SK-N-SH treated with all-trans-retinoic acid at 6 μM for 48 hours (cell line): ENCODE measurements at regions not wholly inside any gene's neighbourhood (a gene's known extent, or its start where the extent isn't known, plus 50 kb on each side); places are given as distances from the start of the nearest gene placed in this dataset.

Experiments used
- ATAC-seq: fragments of 200-7000 bp; cut with Tn5 transposase; 3 replicates; pipeline ENCODE4 v1.9.1; 2020; ENCODE audit warnings: mild to moderate bottlenecking, moderate library complexity
- ARNTL ChIP-seq: fragments of 450-650 bp; formaldehyde crosslinking; IDR thresholded peaks from 2 replicates; pipeline ENCODE4 v1.5.0; 2020; ENCODE audit warnings: low read depth, mild to moderate bottlenecking, moderate library complexity, borderline replicate concordance
- BACH2 ChIP-seq: fragments of 250-450 bp; sonication (Bioruptor Pico); IDR thresholded peaks from 2 replicates; pipeline ENCODE4 v1.9.0; 2021; ENCODE audit warnings: mild to moderate bottlenecking, borderline replicate concordance
- GLIS3 ChIP-seq: fragments of 250-450 bp; sonication (Bioruptor Pico); IDR thresholded peaks from 2 replicates; pipeline ENCODE4 v1.5.0; 2020; ENCODE audit warnings: mild to moderate bottlenecking, moderate library complexity
- OSR1 ChIP-seq: fragments of 250-450 bp; sonication (Bioruptor Pico); IDR thresholded peaks from 2 replicates; pipeline ENCODE4 v1.8.0; 2022; ENCODE audit warnings: moderate library complexity, mild to moderate bottlenecking, inconsistent platforms
- PPARA ChIP-seq: fragments of 250-450 bp; sonication (Bioruptor Pico); IDR thresholded peaks from 2 replicates; pipeline ENCODE4 v1.5.0; 2020; ENCODE audit warnings: mild to moderate bottlenecking, borderline replicate concordance
- RARB ChIP-seq: fragments of 250-450 bp; sonication (Bioruptor Pico); IDR thresholded peaks from 2 replicates; pipeline ENCODE4 v1.8.0; 2021; ENCODE audit warnings: mild to moderate bottlenecking, moderate library complexity
- SNAI2 ChIP-seq: fragments of 250-450 bp; sonication (Bioruptor Pico); IDR thresholded peaks from 2 replicates; pipeline ENCODE4 v1.5.0; 2020; ENCODE audit warnings: mild to moderate bottlenecking, moderate library complexity
- TCF4 ChIP-seq: fragments of 250-450 bp; sonication (Bioruptor Pico); IDR thresholded peaks from 2 replicates; pipeline ENCODE4 v1.8.0; 2021; ENCODE audit warnings: mild to moderate bottlenecking, moderate library complexity, borderline replicate concordance
- TOX ChIP-seq: fragments of 250-450 bp; sonication (Bioruptor Pico); IDR thresholded peaks from 2 replicates; pipeline ENCODE4 v1.8.0; 2021; ENCODE audit warnings: mild to moderate bottlenecking, moderate library complexity, borderline replicate concordance
- ZFP3 ChIP-seq: fragments of 250-450 bp; sonication (Bioruptor Pico); IDR thresholded peaks from 2 replicates; pipeline ENCODE4 v1.5.0; 2020; ENCODE audit warnings: mild to moderate bottlenecking, moderate library complexity
- ZFP30 ChIP-seq: fragments of 450-650 bp; formaldehyde crosslinking; IDR thresholded peaks from 2 replicates; pipeline ENCODE4 v1.5.0; 2022; ENCODE audit warnings: mild to moderate bottlenecking, moderate library complexity
- ZNF565 ChIP-seq: fragments of 450-650 bp; formaldehyde crosslinking; conservative IDR thresholded peaks from 2 replicates; pipeline ENCODE4 v1.5.0; 2020; ENCODE audit warnings: low read depth, mild to moderate bottlenecking, moderate library complexity
- ZNF8 ChIP-seq: fragments of 450-650 bp; formaldehyde crosslinking; IDR thresholded peaks from 2 replicates; pipeline ENCODE4 v1.5.0; 2020; ENCODE audit warnings: mild to moderate bottlenecking, moderate library complexity
- TF ChIP-seq, protein P1 (sequence below): fragments of 250-450 bp; sonication (Bioruptor Pico); IDR thresholded peaks from 2 replicates; pipeline ENCODE4 v1.8.0; 2020; ENCODE audit warnings: mild to moderate bottlenecking, moderate library complexity, borderline replicate concordance
- TF ChIP-seq, protein P2 (sequence below): fragments of 250-450 bp; sonication (Bioruptor Pico); IDR thresholded peaks from 2 replicates; pipeline ENCODE4 v1.5.0; 2020; ENCODE audit warnings: mild to moderate bottlenecking, moderate library complexity
- TF ChIP-seq, protein P3 (sequence below): fragments of 250-450 bp; sonication (Bioruptor Pico); IDR thresholded peaks from 2 replicates; pipeline ENCODE4 v1.8.0; 2021; ENCODE audit warnings: low read depth, mild to moderate bottlenecking, moderate library complexity, borderline replicate concordance

DNA sequence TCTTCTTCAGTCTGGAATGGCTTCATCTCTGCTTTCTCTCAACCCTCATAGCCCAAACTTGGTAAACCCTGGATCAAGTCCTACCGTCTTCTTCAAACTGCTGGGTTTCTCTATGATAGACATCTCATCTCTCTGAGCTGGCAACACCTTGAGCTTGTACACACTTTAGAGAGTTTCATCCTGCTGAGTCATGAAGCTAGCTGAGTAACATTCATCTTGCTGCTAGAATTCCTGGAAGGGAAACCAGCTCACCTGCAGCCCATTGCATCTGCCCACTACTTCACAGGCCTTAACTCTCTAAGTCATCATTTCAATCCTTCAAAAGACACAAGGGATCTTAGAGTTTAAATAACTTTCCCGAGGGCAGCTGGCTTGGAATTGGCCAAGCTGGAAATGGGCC, 175.5 kb upstream of the RORA start (continued):
- TF ChIP-seq PPARA (CRISPR knock-in tag): no peak
- TF ChIP-seq, protein P1, sequence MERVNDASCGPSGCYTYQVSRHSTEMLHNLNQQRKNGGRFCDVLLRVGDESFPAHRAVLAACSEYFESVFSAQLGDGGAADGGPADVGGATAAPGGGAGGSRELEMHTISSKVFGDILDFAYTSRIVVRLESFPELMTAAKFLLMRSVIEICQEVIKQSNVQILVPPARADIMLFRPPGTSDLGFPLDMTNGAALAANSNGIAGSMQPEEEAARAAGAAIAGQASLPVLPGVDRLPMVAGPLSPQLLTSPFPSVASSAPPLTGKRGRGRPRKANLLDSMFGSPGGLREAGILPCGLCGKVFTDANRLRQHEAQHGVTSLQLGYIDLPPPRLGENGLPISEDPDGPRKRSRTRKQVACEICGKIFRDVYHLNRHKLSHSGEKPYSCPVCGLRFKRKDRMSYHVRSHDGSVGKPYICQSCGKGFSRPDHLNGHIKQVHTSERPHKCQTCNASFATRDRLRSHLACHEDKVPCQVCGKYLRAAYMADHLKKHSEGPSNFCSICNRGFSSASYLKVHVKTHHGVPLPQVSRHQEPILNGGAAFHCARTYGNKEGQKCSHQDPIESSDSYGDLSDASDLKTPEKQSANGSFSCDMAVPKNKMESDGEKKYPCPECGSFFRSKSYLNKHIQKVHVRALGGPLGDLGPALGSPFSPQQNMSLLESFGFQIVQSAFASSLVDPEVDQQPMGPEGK (CRISPR knock-in tag): no peak
- no peak for TF ChIP-seq TOX (CRISPR knock-in tag)
- no peak for TF ChIP-seq ZNF8 (CRISPR knock-in tag)

DNA sequence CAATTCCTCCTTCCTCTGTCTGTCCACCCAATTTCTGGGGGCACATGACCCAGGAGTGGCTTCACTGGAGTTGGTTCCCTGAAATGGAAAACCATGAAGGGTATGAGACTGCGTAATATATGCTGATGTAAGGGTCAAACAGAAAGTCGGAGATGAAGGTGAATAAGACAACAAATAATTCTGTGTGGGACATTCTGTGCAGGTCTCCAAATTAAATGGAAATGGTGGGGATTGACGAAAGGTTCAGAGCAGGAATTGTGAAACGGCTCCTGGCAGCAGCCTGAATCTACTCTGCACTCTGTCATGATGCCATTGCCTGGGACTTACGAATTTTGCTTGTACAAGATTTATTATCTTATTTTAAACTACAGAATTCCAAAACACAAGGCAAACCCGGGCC, 174.8 kb upstream of the RORA start:
- ATAC-seq: no peak
- no peak for TF ChIP-seq ZNF565 (CRISPR knock-in tag)
- no peak for TF ChIP-seq TOX (CRISPR knock-in tag)
- TF ChIP-seq TCF4 (CRISPR knock-in tag): no peak
- no peak for TF ChIP-seq GLIS3
- no peak for TF ChIP-seq ZNF8 (CRISPR knock-in tag)
- no peak for TF ChIP-seq BACH2
- TF ChIP-seq RARB (CRISPR knock-in tag): no peak
- TF ChIP-seq, protein P2, sequence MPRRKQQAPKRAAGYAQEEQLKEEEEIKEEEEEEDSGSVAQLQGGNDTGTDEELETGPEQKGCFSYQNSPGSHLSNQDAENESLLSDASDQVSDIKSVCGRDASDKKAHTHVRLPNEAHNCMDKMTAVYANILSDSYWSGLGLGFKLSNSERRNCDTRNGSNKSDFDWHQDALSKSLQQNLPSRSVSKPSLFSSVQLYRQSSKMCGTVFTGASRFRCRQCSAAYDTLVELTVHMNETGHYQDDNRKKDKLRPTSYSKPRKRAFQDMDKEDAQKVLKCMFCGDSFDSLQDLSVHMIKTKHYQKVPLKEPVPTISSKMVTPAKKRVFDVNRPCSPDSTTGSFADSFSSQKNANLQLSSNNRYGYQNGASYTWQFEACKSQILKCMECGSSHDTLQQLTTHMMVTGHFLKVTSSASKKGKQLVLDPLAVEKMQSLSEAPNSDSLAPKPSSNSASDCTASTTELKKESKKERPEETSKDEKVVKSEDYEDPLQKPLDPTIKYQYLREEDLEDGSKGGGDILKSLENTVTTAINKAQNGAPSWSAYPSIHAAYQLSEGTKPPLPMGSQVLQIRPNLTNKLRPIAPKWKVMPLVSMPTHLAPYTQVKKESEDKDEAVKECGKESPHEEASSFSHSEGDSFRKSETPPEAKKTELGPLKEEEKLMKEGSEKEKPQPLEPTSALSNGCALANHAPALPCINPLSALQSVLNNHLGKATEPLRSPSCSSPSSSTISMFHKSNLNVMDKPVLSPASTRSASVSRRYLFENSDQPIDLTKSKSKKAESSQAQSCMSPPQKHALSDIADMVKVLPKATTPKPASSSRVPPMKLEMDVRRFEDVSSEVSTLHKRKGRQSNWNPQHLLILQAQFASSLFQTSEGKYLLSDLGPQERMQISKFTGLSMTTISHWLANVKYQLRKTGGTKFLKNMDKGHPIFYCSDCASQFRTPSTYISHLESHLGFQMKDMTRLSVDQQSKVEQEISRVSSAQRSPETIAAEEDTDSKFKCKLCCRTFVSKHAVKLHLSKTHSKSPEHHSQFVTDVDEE (CRISPR knock-in tag): no peak
- no peak for TF ChIP-seq PPARA (CRISPR knock-in tag)
- no peak for TF ChIP-seq ZFP30
- TF ChIP-seq OSR1 (CRISPR knock-in tag): no peak
- TF ChIP-seq, protein P3, sequence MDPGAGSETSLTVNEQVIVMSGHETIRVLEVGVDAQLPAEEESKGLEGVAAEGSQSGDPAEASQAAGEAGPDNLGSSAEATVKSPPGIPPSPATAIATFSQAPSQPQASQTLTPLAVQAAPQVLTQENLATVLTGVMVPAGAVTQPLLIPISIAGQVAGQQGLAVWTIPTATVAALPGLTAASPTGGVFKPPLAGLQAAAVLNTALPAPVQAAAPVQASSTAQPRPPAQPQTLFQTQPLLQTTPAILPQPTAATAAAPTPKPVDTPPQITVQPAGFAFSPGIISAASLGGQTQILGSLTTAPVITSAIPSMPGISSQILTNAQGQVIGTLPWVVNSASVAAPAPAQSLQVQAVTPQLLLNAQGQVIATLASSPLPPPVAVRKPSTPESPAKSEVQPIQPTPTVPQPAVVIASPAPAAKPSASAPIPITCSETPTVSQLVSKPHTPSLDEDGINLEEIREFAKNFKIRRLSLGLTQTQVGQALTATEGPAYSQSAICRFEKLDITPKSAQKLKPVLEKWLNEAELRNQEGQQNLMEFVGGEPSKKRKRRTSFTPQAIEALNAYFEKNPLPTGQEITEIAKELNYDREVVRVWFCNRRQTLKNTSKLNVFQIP: no peak
- no peak for TF ChIP-seq SNAI2 (CRISPR knock-in tag)
- no peak for TF ChIP-seq ARNTL (CRISPR knock-in tag)
- TF ChIP-seq ZFP3: no peak
- TF ChIP-seq, all 23 proteins: peak for 0

DNA sequence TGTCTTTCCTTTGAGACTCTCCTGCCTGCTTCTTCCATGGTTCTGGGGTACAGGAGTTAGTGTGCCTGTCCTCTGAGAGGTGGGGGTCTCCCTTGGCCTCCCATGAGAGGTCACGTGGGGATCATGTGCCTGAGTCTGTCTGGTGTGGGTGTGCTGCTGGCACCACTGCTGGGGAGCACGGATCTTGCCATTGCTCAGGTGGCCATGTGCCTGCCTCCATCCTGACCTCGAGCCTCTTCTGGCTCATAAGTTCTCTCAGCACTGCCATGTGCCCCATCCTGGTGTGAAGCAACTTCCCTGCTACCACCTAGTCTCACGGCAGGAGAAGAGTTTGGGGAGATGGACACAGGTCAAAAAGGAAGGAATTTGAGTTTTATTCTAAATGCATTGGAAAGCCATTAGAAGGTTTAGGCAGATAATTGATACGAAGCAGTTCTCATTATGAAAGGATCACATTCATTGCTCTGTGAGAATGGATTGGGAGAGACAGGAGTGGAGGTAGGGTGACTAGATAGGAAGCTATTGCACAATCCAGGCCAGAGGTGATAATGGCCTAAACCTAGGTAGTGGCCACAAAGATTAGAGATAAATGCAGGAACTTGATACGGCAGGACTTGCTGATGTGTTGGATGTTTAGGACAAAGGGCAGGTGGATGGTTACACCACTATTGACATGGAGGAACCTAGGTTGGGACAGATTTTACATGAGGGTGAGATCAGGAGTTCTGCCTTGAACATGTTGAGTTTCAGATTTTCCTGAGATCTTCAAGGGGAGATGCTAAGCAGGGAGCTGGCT, 173.0 kb upstream of the RORA start:
- no peak for TF ChIP-seq ZNF565 (CRISPR knock-in tag)
- TF ChIP-seq, all 23 proteins: peak for 0
- ATAC-seq: no peak

DNA sequence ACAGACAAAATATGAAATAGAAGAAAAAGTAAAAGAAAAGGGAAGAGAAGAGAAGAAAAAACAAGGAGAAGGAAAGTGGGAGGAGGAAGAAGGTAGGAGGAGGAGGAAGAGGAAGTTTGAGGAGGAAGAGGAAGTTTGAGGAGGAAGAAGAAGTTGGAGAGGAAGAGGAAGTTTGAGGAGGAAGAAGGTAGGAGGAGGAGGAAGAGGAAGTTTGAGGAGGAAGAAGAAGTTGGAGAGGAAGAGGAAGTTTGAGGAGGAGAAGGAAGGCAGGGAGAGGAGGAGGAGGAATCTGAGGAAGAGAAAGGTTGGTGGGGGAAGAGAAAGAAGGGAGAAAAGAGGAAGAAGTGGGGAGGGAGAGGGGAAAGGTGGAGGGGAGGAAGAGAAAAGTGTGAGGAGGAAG, 169.2 kb upstream of the RORA start:
- no peak for TF ChIP-seq GLIS3
- TF ChIP-seq, protein P2 (CRISPR knock-in tag): no peak
- TF ChIP-seq, protein P1 (CRISPR knock-in tag): no peak
- TF ChIP-seq TOX (CRISPR knock-in tag): no peak
- no peak for TF ChIP-seq RARB (CRISPR knock-in tag)
- ATAC-seq: no peak
